Ovary (tissue), 3 donors: ENCODE measurements at regions not wholly inside any gene's neighbourhood (a gene's known extent, or its start where the extent isn't known, plus 50 kb on each side); places are given as distances from the start of the nearest gene placed in this dataset.

Source experiments
- CTCF ChIP-seq, 3 donors: fragments of 450-650 bp in 2 of 3; fragments of 200-600 bp in 1 of 3; IDR thresholded peaks; one replicate each; pipeline versions ENCODE4 v1.5.1 to v1.8.0; 2016 to 2022; ENCODE audit warnings: antibody characterized with exemption in 3 of 3, mild to moderate bottlenecking in 1 of 3
- EP300 ChIP-seq: sonication (generic); formaldehyde crosslinking; IDR thresholded peaks from one replicate; pipeline ENCODE4 v1.6.1; 2017; ENCODE audit warnings: antibody characterized with exemption
- POLR2A ChIP-seq: fragments of 450-650 bp; IDR thresholded peaks from one replicate; pipeline ENCODE4 v1.6.1; 2017; ENCODE audit warnings: antibody characterized with exemption, mild to moderate bottlenecking, moderate library complexity
- donor health status: DM: no; HTN: no; CAD: no.

DNA sequence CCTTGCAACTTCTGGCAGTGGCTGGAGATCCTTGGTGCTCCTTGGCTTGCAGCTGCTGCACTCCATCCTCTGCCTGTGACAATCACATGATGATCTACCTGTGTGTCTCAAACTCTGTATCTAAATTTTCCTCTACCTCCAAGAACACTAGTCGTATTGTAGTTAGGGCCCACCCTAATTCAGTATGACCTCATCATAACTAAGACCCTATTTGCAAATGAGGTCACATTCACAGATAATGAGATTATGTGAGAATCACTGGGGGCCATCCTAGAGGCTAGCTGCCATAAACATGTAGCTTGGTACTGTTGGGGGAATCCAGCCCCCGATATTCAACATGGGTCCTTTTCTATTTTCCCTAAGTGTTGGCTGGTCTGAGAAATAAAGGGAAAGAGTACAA, 183.0 kb upstream of the SMLR1 start:
- no peak for TF ChIP-seq CTCF (IDR thresholded peaks at IDR 0.05)
- no peak for TF ChIP-seq POLR2A
- no peak for TF ChIP-seq EP300
